Naive thymus-derived CD8-positive, alpha-beta T cell (primary cell): ENCODE measurements at regions not wholly inside any gene's neighbourhood (a gene's known extent, or its start where the extent isn't known, plus 50 kb on each side); places are given as distances from the start of the nearest gene placed in this dataset.
"Not testable (repeated sequence)": the region's sequence is repeated elsewhere in the genome, so short reads cannot be mapped to it uniquely, and the experiment has no call there.

Experiments
- ATAC-seq, 2 donors: fragments of 150-1000 bp; cut with Tn5 transposase in 1 of 2; sonication (Bioruptor Pico), chemical (Tn5 transposase) in 1 of 2; 1 replicate in 1 of 2; 2 replicates in 1 of 2; pipeline ENCODE4 v1.10.0; 2021; ENCODE audit warnings: mild to moderate bottlenecking in 2 of 2, moderate library complexity in 2 of 2
- POLR2A ChIA-PET: fragments of 350-600 bp; sonication (Branson Sonifier 250); formaldehyde crosslinking; loops from one replicate; lab custom pipeline; 2021; ENCODE audit warnings: antibody characterized with exemption; lab: Charles Lee
- DNase-seq, 10 donors: peaks; one replicate each; pipeline versions ENCODE4 v3.0.0 to v3.0.0-alpha.2; 2020 to 2022
- H3K27ac Mint-ChIP-seq, 10 donors: one replicate each; pipeline ENCODE4 v1.8.0; 2020 to 2022; ENCODE audit warnings: mild to moderate bottlenecking in 10 of 10, mixed read lengths in 10 of 10, moderate library complexity in 4 of 10, inconsistent platforms in 1 of 10
- H3K27me3 Mint-ChIP-seq, 5 donors: one replicate each; pipeline ENCODE4 v1.8.0; 2021 to 2022; ENCODE audit warnings: mixed read lengths in 5 of 5
- H3K36me3 Mint-ChIP-seq, 3 donors: one replicate each; pipeline ENCODE4 v1.8.0; 2020 to 2022; ENCODE audit warnings: mixed read lengths in 3 of 3, mild to moderate bottlenecking in 2 of 3, inconsistent platforms in 1 of 3
- H3K4me1 Mint-ChIP-seq, 4 donors: one replicate each; pipeline ENCODE4 v1.8.0; 2021 to 2022; ENCODE audit warnings: mixed read lengths in 4 of 4
- H3K4me3 Mint-ChIP-seq, 10 donors: one replicate each; pipeline ENCODE4 v1.8.0; 2020 to 2022; ENCODE audit warnings: mild to moderate bottlenecking in 10 of 10, mixed read lengths in 10 of 10, moderate library complexity in 6 of 10, inconsistent platforms in 1 of 10
- H3K9me3 Mint-ChIP-seq, 9 donors: one replicate each; pipeline ENCODE4 v1.8.0; 2020 to 2022; ENCODE audit warnings: mixed read lengths in 9 of 9, mild to moderate bottlenecking in 3 of 9, inconsistent platforms in 1 of 9, moderate library complexity in 1 of 9

- H3K4me3 Mint-ChIP-seq: no peak overlapping the region
- peaks cover 2 to 10% (median 3%) of the 10 kb centered on the region in 5 donors for H3K27me3 Mint-ChIP-seq
- H3K36me3 Mint-ChIP-seq: no peaks in the 10 kb centered on the region
- H3K27ac Mint-ChIP-seq: no peak overlapping the region
- POLR2A ChIA-PET: no interaction called here
- ATAC-seq (no peak), DNase-seq (no peak)
- H3K9me3 Mint-ChIP-seq: no peaks in the 10 kb centered on the region
- H3K4me1 Mint-ChIP-seq: peaks cover 0 to under 1% (median 0%) of the 10 kb centered on the region in 4 donors
Observed at GRCh38 chr4:15318621-15319348, 109.0 kb upstream of the C1QTNF7 start.

- no peaks in the 10 kb centered on the region for H3K36me3 Mint-ChIP-seq
- peaks cover 2 to 10% (median 4%) of the 10 kb centered on the region in 5 donors for H3K27me3 Mint-ChIP-seq
- ATAC-seq (no peak), DNase-seq (no peak)
- no peak overlapping the region for H3K27ac Mint-ChIP-seq
- H3K4me3 Mint-ChIP-seq: no peak overlapping the region
- H3K9me3 Mint-ChIP-seq: no peaks in the 10 kb centered on the region
- POLR2A ChIA-PET: no interaction called here
- peaks cover 5 to 11% (median 8%) of the 10 kb centered on the region in 4 donors for H3K4me1 Mint-ChIP-seq
Observed at GRCh38 chr4:15320121-15320678, 107.6 kb upstream of the C1QTNF7 start.

GRCh38 chr4:15322006-15322405 is 105.8 kb upstream of the C1QTNF7 start:
- Mint-ChIP-seq H3K4me3 (no peak overlapping the region), H3K36me3 (no peaks in the 10 kb centered on the region), H3K4me1 (peaks cover 5 to 11% (median 8%) of the 10 kb centered on the region in 4 donors), H3K9me3 (no peaks in the 10 kb centered on the region), H3K27me3 (peaks cover 2 to 10% (median 4%) of the 10 kb centered on the region in 5 donors), H3K27ac (no peak overlapping the region)
- ATAC-seq: no peak
- DNase-seq: no peak
- POLR2A ChIA-PET: no interaction called here

GRCh38 chr4:15325987-15326386 is 101.8 kb upstream of the C1QTNF7 start:
- H3K9me3 Mint-ChIP-seq: no peaks in the 10 kb centered on the region
- DNase-seq (no peak), ATAC-seq (no peak)
- no peak overlapping the region for H3K4me3 Mint-ChIP-seq
- no peak overlapping the region for H3K27ac Mint-ChIP-seq
- POLR2A ChIA-PET: no interaction called here
- peaks cover 1 to 10% (median 4%) of the 10 kb centered on the region in 5 donors for H3K27me3 Mint-ChIP-seq
- peaks cover 5 to 11% (median 8%) of the 10 kb centered on the region in 4 donors for H3K4me1 Mint-ChIP-seq
- no peaks in the 10 kb centered on the region for H3K36me3 Mint-ChIP-seq

GRCh38 chr4:15327311-15328298 is 100.2 kb upstream of the C1QTNF7 start:
- Mint-ChIP-seq H3K4me1 (peaks cover 5 to 11% (median 8%) of the 10 kb centered on the region in 4 donors), H3K9me3 (no peaks in the 10 kb centered on the region), H3K36me3 (no peaks in the 10 kb centered on the region), H3K27ac (no peak overlapping the region), H3K4me3 (no peak overlapping the region), H3K27me3 (peaks cover 0 to 4% (median under 1%) of the 10 kb centered on the region in 5 donors)
- POLR2A ChIA-PET: no interaction called here
- ATAC-seq (no peak), DNase-seq (no peak)

- Mint-ChIP-seq H3K27ac (no peak overlapping the region), H3K4me1 (no peaks in the 10 kb centered on the region), H3K9me3 (no peaks in the 10 kb centered on the region), H3K4me3 (no peak overlapping the region), H3K27me3 (peaks cover 0 to 2% (median 0%) of the 10 kb centered on the region in 5 donors), H3K36me3 (no peaks in the 10 kb centered on the region)
- POLR2A ChIA-PET: no interaction called here
- ATAC-seq (no peak), DNase-seq (no peak)
Observed at GRCh38 chr4:15331930-15332329, 95.9 kb upstream of the C1QTNF7 start.

- Mint-ChIP-seq H3K4me3 (no peak overlapping the region), H3K27me3 (peaks cover 0 to 2% (median 0%) of the 10 kb centered on the region in 5 donors), H3K4me1 (peaks cover 0 to 1% (median 0%) of the 10 kb centered on the region in 4 donors), H3K9me3 (no peaks in the 10 kb centered on the region), H3K27ac (no peak overlapping the region), H3K36me3 (no peaks in the 10 kb centered on the region)
- DNase-seq: no peak
- POLR2A ChIA-PET: no interaction called here
- ATAC-seq: no peak
Observed at GRCh38 chr4:15332377-15332776, 95.5 kb upstream of the C1QTNF7 start.

GRCh38 chr4:15333692-15334633 is 93.9 kb upstream of the C1QTNF7 start:
- no peaks in the 10 kb centered on the region for H3K9me3 Mint-ChIP-seq
- no peak overlapping the region for H3K27ac Mint-ChIP-seq
- H3K36me3 Mint-ChIP-seq: no peaks in the 10 kb centered on the region
- no peak overlapping the region for H3K4me3 Mint-ChIP-seq
- POLR2A ChIA-PET: no interaction called here
- DNase-seq (no peak), ATAC-seq (no peak)
- H3K4me1 Mint-ChIP-seq: peaks cover 0 to 2% (median 0%) of the 10 kb centered on the region in 4 donors
- H3K27me3 Mint-ChIP-seq: peaks cover 0 to 4% (median 0%) of the 10 kb centered on the region in 5 donors

- Mint-ChIP-seq H3K4me1 (peaks cover 0 to 2% (median 0%) of the 10 kb centered on the region in 4 donors), H3K27ac (no peak overlapping the region), H3K27me3 (peaks cover 0 to 3% (median 2%) of the 10 kb centered on the region in 5 donors), H3K9me3 (no peaks in the 10 kb centered on the region), H3K36me3 (no peaks in the 10 kb centered on the region), H3K4me3 (no peak overlapping the region)
- POLR2A ChIA-PET: no interaction called here
- DNase-seq: no peak
- no peak for ATAC-seq
Observed at GRCh38 chr4:15336410-15337167, 91.2 kb upstream of the C1QTNF7 start.

- DNase-seq, H3K27me3 Mint-ChIP-seq, POLR2A ChIA-PET, H3K36me3 Mint-ChIP-seq, H3K4me3 Mint-ChIP-seq, H3K4me1 Mint-ChIP-seq, H3K9me3 Mint-ChIP-seq, ATAC-seq, H3K27ac Mint-ChIP-seq: not testable (repeated sequence)
Observed at GRCh38 chr4:15337168-15337657, 90.6 kb upstream of the C1QTNF7 start.

- no peak overlapping the region for H3K4me3 Mint-ChIP-seq
- H3K27me3 Mint-ChIP-seq: peaks cover 0 to 3% (median 2%) of the 10 kb centered on the region in 5 donors
- no peak overlapping the region for H3K27ac Mint-ChIP-seq
- no peak for ATAC-seq
- POLR2A ChIA-PET: no interaction called here
- DNase-seq: no peak
- H3K36me3 Mint-ChIP-seq: no peaks in the 10 kb centered on the region
- peaks cover 0 to 2% (median 0%) of the 10 kb centered on the region in 4 donors for H3K4me1 Mint-ChIP-seq
- no peaks in the 10 kb centered on the region for H3K9me3 Mint-ChIP-seq
Observed at GRCh38 chr4:15339737-15340136, 88.1 kb upstream of the C1QTNF7 start.
